ENCODE measurements at regions not wholly inside any gene's neighbourhood (a gene's known extent, or its start where the extent isn't known, plus 50 kb on each side); places are given as distances from the start of the nearest gene placed in this dataset.
"Not testable (repeated sequence)": the region's sequence is repeated elsewhere in the genome, so short reads cannot be mapped to it uniquely, and the experiment has no call there.

DNA sequence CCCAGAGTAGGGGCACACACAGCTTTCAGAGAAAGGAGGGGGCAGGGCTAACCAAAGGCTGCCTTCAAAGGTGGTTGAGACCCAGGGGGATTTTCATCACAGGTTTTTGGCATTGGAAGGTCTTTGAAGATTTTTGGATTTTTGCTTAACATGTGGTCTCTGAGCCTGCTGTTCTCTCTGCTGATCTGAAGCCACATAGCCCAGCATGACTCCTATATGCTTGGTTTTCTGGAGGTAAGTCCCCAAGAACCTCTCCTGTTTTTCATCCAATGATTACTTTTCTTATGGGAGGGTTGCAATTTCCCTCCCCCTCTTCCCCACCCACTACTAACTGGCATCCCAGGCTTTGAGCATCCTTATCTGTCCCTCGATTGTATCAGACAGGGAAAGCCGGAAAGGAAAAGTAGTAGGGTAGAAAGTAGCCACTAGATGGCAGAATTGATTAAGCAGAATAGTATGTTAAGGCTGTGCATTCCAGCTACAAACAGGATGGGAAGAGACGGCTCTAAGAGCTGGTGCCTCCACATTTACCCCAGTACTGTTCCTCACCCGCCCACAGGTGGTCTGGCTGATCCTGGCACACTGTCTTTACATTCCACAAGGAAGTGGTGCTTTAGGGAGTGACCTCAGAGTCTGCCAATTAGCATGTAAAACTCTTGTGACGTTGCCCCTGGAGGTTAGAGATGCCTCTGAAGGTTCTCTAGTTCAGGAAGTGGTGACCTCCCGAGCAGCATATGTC lies 218.9 kb upstream of the EDNRB start:
- H3K27me3 ChIP-seq (ENCODE audit: control insufficient read depth in 5 of 5, insufficient read depth in 4 of 5, low read length in 5 of 5), result no peaks in the 10 kb centered on the region
- peaks cover 0 to 3% (median 0%) of the 10 kb centered on the region in 5 donors for H3K4me1 ChIP-seq (ENCODE audit: control insufficient read depth in 5 of 5, insufficient read depth in 5 of 5, low read length in 5 of 5)
- H3K36me3 ChIP-seq (ENCODE audit: control insufficient read depth in 5 of 5, insufficient read depth in 5 of 5, low read length in 5 of 5), result no peaks in the 10 kb centered on the region
- no peaks in the 10 kb centered on the region for H3K9me3 ChIP-seq (ENCODE audit: control insufficient read depth in 5 of 5, low read length in 5 of 5)
- no peak overlapping the region for H3K9ac ChIP-seq (ENCODE audit: low read length in 5 of 5)
- no peak overlapping the region for H3K27ac ChIP-seq (ENCODE audit: low read depth, low read length)
- no peak overlapping the region for H3K4me3 ChIP-seq (ENCODE audit: low read depth in 1 of 5, low read length in 5 of 5)

DNA sequence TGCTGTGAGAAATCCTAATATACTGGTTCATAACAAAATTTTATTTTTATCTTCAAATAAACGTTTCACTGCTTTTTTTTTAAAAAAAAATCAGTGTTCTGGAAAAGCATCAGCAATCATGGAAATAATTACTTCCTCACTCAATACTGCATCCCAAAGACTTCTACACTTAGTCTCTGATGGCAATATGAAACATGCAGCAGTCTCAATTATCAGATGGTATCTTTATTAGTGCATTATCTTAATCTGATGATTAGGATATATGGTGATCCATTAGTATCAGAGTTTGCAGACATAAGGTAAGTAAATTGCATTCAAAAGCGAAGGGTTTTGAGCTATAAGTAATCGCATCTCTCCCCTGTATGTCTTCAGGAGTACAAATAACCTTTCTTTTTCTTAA lies 218.3 kb upstream of the EDNRB start:
- Histone ChIP-seq H3K36me3 (ENCODE audit: control insufficient read depth in 5 of 5, insufficient read depth in 5 of 5, low read length in 5 of 5) (no peaks in the 10 kb centered on the region), H3K4me3 (ENCODE audit: low read depth in 1 of 5, low read length in 5 of 5) (no peak overlapping the region), H3K27ac (ENCODE audit: low read depth, low read length) (no peak overlapping the region), H3K9ac (ENCODE audit: low read length in 5 of 5) (no peak overlapping the region), H3K9me3 (ENCODE audit: control insufficient read depth in 5 of 5, low read length in 5 of 5) (no peaks in the 10 kb centered on the region), H3K27me3 (ENCODE audit: control insufficient read depth in 5 of 5, insufficient read depth in 4 of 5, low read length in 5 of 5) (no peaks in the 10 kb centered on the region), H3K4me1 (ENCODE audit: control insufficient read depth in 5 of 5, insufficient read depth in 5 of 5, low read length in 5 of 5) (peaks cover 0 to 3% (median 0%) of the 10 kb centered on the region in 5 donors)

GRCh38 chr13:78133511-78133910 lies 214.9 kb upstream of the EDNRB start:
- no peak overlapping the region for H3K27ac ChIP-seq (ENCODE audit: low read depth, low read length)

DNA sequence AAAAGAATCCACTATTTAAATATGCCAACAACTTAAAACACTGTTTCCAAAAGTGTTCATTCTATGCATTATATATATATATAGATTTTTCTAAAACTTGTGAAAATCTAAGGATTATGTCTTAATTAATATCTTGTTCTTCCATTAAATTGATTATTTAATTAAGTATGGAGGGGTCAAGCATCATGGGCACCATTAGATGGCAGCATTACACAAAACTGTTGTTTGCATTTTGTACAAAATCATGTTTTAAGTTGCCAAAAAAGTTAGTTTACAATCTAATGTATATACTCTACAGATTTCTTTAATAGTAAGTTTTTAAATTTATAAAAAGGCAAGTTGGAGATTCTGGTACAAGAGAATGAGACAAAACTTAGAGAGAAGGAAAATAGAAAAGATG lies 213.2 kb upstream of the EDNRB start:
- H3K9ac ChIP-seq (ENCODE audit: low read length in 5 of 5), result no peak overlapping the region
- no peaks in the 10 kb centered on the region for H3K36me3 ChIP-seq (ENCODE audit: control insufficient read depth in 5 of 5, insufficient read depth in 5 of 5, low read length in 5 of 5)
- no peaks in the 10 kb centered on the region for H3K4me1 ChIP-seq (ENCODE audit: control insufficient read depth in 5 of 5, insufficient read depth in 5 of 5, low read length in 5 of 5)
- H3K4me3 ChIP-seq (ENCODE audit: low read depth in 1 of 5, low read length in 5 of 5), result no peak overlapping the region
- no peaks in the 10 kb centered on the region for H3K9me3 ChIP-seq (ENCODE audit: control insufficient read depth in 5 of 5, low read length in 5 of 5)
- H3K27ac ChIP-seq (ENCODE audit: low read depth, low read length), result no peak overlapping the region
- H3K27me3 ChIP-seq (ENCODE audit: control insufficient read depth in 5 of 5, insufficient read depth in 4 of 5, low read length in 5 of 5), result no peaks in the 10 kb centered on the region

More at GRCh38 chr13:78133511-78133910, 214.9 kb upstream of the EDNRB start:
- no peaks in the 10 kb centered on the region for H3K36me3 ChIP-seq (ENCODE audit: control insufficient read depth in 5 of 5, insufficient read depth in 5 of 5, low read length in 5 of 5)
- no peaks in the 10 kb centered on the region for H3K9me3 ChIP-seq (ENCODE audit: control insufficient read depth in 5 of 5, low read length in 5 of 5)
- H3K9ac ChIP-seq (ENCODE audit: low read length in 5 of 5), result no peak overlapping the region
- H3K4me3 ChIP-seq (ENCODE audit: low read depth in 1 of 5, low read length in 5 of 5), result no peak overlapping the region
- H3K4me1 ChIP-seq (ENCODE audit: control insufficient read depth in 5 of 5, insufficient read depth in 5 of 5, low read length in 5 of 5), result peaks cover 0 to 3% (median 0%) of the 10 kb centered on the region in 5 donors
- H3K27me3 ChIP-seq (ENCODE audit: control insufficient read depth in 5 of 5, insufficient read depth in 4 of 5, low read length in 5 of 5), result no peaks in the 10 kb centered on the region

- no peak overlapping the region for H3K4me3 ChIP-seq (ENCODE audit: low read depth in 1 of 5, low read length in 5 of 5)
- H3K27me3 ChIP-seq (ENCODE audit: control insufficient read depth in 5 of 5, insufficient read depth in 4 of 5, low read length in 5 of 5), result no peaks in the 10 kb centered on the region
- no peak overlapping the region for H3K27ac ChIP-seq (ENCODE audit: low read depth, low read length)
- H3K9ac ChIP-seq (ENCODE audit: low read length in 5 of 5), result no peak overlapping the region
- H3K9me3 ChIP-seq (ENCODE audit: control insufficient read depth in 5 of 5, low read length in 5 of 5), result no peaks in the 10 kb centered on the region
- H3K36me3 ChIP-seq (ENCODE audit: control insufficient read depth in 5 of 5, insufficient read depth in 5 of 5, low read length in 5 of 5), result no peaks in the 10 kb centered on the region
- H3K4me1 ChIP-seq (ENCODE audit: control insufficient read depth in 5 of 5, insufficient read depth in 5 of 5, low read length in 5 of 5), result no peaks in the 10 kb centered on the region
Observed at GRCh38 chr13:78131346-78131745, 212.7 kb upstream of the EDNRB start.

DNA sequence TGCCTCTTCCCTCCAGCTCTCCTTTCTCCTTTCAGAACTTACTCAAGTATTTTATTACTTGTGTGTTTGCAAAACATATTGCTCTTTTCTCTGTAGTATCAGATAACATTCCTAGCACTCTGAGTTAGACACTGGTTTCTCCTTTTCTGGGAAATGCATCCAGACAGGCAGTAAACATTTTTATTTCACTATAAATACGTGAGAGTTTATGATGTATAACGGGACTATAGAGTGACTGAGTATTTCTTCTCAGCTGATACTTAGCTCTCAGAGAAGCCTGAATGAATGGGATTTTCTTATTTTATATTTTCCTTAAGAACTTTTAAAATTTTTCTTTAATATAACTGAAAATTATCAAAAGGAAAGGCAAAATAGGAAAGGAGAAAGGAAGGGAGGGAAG lies 211.2 kb upstream of the EDNRB start:
- no peak overlapping the region for H3K9ac ChIP-seq (ENCODE audit: low read length in 5 of 5)
- H3K4me3 ChIP-seq (ENCODE audit: low read depth in 1 of 5, low read length in 5 of 5), result no peak overlapping the region
- no peaks in the 10 kb centered on the region for H3K27me3 ChIP-seq (ENCODE audit: control insufficient read depth in 5 of 5, insufficient read depth in 4 of 5, low read length in 5 of 5)
- no peaks in the 10 kb centered on the region for H3K9me3 ChIP-seq (ENCODE audit: control insufficient read depth in 5 of 5, low read length in 5 of 5)
- H3K36me3 ChIP-seq (ENCODE audit: control insufficient read depth in 5 of 5, insufficient read depth in 5 of 5, low read length in 5 of 5), result no peaks in the 10 kb centered on the region
- H3K27ac ChIP-seq (ENCODE audit: low read depth, low read length), result no peak overlapping the region
- no peaks in the 10 kb centered on the region for H3K4me1 ChIP-seq (ENCODE audit: control insufficient read depth in 5 of 5, insufficient read depth in 5 of 5, low read length in 5 of 5)

DNA sequence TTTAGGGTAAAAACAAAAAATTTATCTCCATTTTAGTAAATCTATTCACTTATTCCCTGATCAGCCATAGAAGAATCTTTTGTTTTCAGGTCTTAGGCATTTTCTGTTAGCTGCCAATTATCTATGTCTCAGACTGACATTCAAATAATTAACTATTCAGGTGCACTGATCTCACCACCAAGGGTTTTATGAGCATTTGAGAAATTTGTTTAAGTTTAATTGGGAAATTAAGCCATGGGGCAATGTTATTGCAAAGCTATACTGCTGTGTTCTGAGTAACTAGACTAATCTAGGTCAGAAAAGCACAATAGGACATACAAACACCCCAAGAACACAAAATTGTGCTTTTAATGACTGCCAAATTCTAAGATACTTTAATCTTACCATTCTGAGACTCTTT lies 210.7 kb upstream of the EDNRB start:
- Histone ChIP-seq H3K36me3 (ENCODE audit: control insufficient read depth in 5 of 5, insufficient read depth in 5 of 5, low read length in 5 of 5) (no peaks in the 10 kb centered on the region), H3K9me3 (ENCODE audit: control insufficient read depth in 5 of 5, low read length in 5 of 5) (no peaks in the 10 kb centered on the region), H3K9ac (ENCODE audit: low read length in 5 of 5) (no peak overlapping the region)

DNA sequence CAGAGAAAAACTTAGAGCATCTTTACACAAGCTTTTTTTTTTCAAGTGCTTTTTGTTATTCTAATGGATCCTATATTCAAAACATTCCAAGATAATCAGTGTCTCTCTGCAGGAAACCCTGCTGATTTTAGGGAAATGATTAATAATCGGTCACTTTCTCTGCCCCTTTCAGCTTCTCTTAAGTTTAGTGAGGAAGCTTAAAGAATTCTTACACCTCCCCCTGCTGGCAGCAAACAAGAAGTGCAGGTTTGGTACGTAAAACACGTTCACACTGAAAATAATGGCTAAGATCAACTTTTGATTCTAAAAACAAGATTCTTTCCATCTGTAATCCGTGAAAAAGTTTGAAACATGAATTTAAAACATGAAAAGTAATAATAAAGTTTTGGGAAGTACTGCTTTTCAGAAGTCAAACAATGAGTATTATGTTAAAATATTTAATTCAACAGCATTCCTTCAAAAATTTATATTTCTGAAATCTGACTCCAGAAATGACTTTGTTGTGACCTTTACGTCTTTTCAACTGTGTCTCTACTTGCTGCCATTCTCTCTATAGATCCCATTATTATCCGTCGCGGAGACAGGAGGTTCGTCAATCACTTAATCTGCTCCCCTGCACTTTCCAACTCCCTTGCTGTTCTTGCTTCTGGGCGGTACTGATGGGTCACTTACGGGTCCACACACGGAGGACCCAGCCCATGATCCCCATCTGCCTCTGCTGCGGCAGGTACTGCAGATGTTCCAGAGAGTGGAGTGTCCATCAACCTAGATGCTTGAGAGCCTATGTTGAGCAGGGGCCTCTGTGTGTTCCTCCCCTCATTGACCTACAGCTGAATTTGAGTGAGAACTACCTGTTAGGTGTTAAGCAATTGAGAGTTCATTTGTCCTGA lies 203.1 kb upstream of the EDNRB start:
- H3K4me3 ChIP-seq (ENCODE audit: low read depth in 1 of 5, low read length in 5 of 5), result peak overlapping the region in 1 of 5 donors; percentile 5
- H3K27me3 ChIP-seq (ENCODE audit: control insufficient read depth in 5 of 5, insufficient read depth in 4 of 5, low read length in 5 of 5), result no peaks in the 10 kb centered on the region
- H3K4me1 ChIP-seq (ENCODE audit: control insufficient read depth in 5 of 5, insufficient read depth in 5 of 5, low read length in 5 of 5), result peaks cover 0 to 3% (median 0%) of the 10 kb centered on the region in 5 donors
- H3K36me3 ChIP-seq (ENCODE audit: control insufficient read depth in 5 of 5, insufficient read depth in 5 of 5, low read length in 5 of 5), result no peaks in the 10 kb centered on the region
- H3K9me3 ChIP-seq (ENCODE audit: control insufficient read depth in 5 of 5, low read length in 5 of 5), result no peaks in the 10 kb centered on the region
- H3K9ac ChIP-seq (ENCODE audit: low read length in 5 of 5), result no peak overlapping the region
- no peak overlapping the region for H3K27ac ChIP-seq (ENCODE audit: low read depth, low read length)

More for the DNA sequence above, 210.7 kb upstream of the EDNRB start:
- Histone ChIP-seq H3K27ac (ENCODE audit: low read depth, low read length) (no peak overlapping the region), H3K4me3 (ENCODE audit: low read depth in 1 of 5, low read length in 5 of 5) (no peak overlapping the region), H3K4me1 (ENCODE audit: control insufficient read depth in 5 of 5, insufficient read depth in 5 of 5, low read length in 5 of 5) (no peaks in the 10 kb centered on the region), H3K27me3 (ENCODE audit: control insufficient read depth in 5 of 5, insufficient read depth in 4 of 5, low read length in 5 of 5) (no peaks in the 10 kb centered on the region)

GRCh38 chr13:78121001-78121400 lies 202.4 kb upstream of the EDNRB start:
- Histone ChIP-seq H3K27me3 (ENCODE audit: control insufficient read depth in 5 of 5, insufficient read depth in 4 of 5, low read length in 5 of 5) (no peaks in the 10 kb centered on the region), H3K4me1 (ENCODE audit: control insufficient read depth in 5 of 5, insufficient read depth in 5 of 5, low read length in 5 of 5) (peaks cover 0 to 3% (median 0%) of the 10 kb centered on the region in 5 donors), H3K27ac (ENCODE audit: low read depth, low read length) (no peak overlapping the region), H3K9ac (ENCODE audit: low read length in 5 of 5) (peak overlapping the region in 1 of 5 donors; percentile 29), H3K4me3 (ENCODE audit: low read depth in 1 of 5, low read length in 5 of 5) (peak overlapping the region in 1 of 5 donors; percentile 5), H3K36me3 (ENCODE audit: control insufficient read depth in 5 of 5, insufficient read depth in 5 of 5, low read length in 5 of 5) (no peaks in the 10 kb centered on the region), H3K9me3 (ENCODE audit: control insufficient read depth in 5 of 5, low read length in 5 of 5) (peaks cover 0 to 3% (median 0%) of the 10 kb centered on the region in 5 donors)

GRCh38 chr13:78120144-78120543 lies 201.5 kb upstream of the EDNRB start:
- not testable (repeated sequence) for H3K9ac ChIP-seq (ENCODE audit: low read length in 5 of 5); H3K27me3 ChIP-seq (ENCODE audit: control insufficient read depth in 5 of 5, insufficient read depth in 4 of 5, low read length in 5 of 5); H3K4me3 ChIP-seq (ENCODE audit: low read depth in 1 of 5, low read length in 5 of 5); H3K9me3 ChIP-seq (ENCODE audit: control insufficient read depth in 5 of 5, low read length in 5 of 5); H3K4me1 ChIP-seq (ENCODE audit: control insufficient read depth in 5 of 5, insufficient read depth in 5 of 5, low read length in 5 of 5); H3K27ac ChIP-seq (ENCODE audit: low read depth, low read length); H3K36me3 ChIP-seq (ENCODE audit: control insufficient read depth in 5 of 5, insufficient read depth in 5 of 5, low read length in 5 of 5)

Data from subcutaneous abdominal adipose tissue (tissue), 5 donors.